Retina (tissue), 1 donor: ENCODE measurements at regions not wholly inside any gene's neighbourhood (a gene's known extent, or its start where the extent isn't known, plus 50 kb on each side); places are given as distances from the start of the nearest gene placed in this dataset.
A peak's percentile ranks its signal among the peaks of the same experiment; 100 is the strongest.
"Not testable (repeated sequence)": the region's sequence is repeated elsewhere in the genome, so short reads cannot be mapped to it uniquely, and the experiment has no call there.

Experiments used
- DNase-seq: peaks from one replicate; pipeline ENCODE4 v3.0.0-alpha.2; 2016

- no peak for DNase-seq
These were observed 268.6 kb downstream of the PDCD6IP start for GRCh38 chr3:34066999-34067398.

- DNase-seq, result no peak
These were observed 269.2 kb downstream of the PDCD6IP start for GRCh38 chr3:34067536-34068051.

GRCh38 chr3:34068505-34068904, 270.1 kb downstream of the PDCD6IP start:
- no peak for DNase-seq

GRCh38 chr3:34070831-34071585, 272.6 kb downstream of the PDCD6IP start:
- no peak for DNase-seq

- DNase-seq, result no peak
These were observed 273.9 kb downstream of the PDCD6IP start for GRCh38 chr3:34072297-34072696.

GRCh38 chr3:34073111-34073510, 274.7 kb downstream of the PDCD6IP start:
- DNase-seq, result no peak

- no peak for DNase-seq
These were observed 275.5 kb downstream of the PDCD6IP start for GRCh38 chr3:34073961-34074360.

GRCh38 chr3:34075975-34076374, 277.5 kb downstream of the PDCD6IP start:
- DNase-seq, result no peak

- DNase-seq, result peak; percentile 83
These were observed 279.2 kb downstream of the PDCD6IP start for GRCh38 chr3:34077417-34078195.

GRCh38 chr3:34078418-34078817, 280.0 kb downstream of the PDCD6IP start:
- DNase-seq, result peak; percentile 28

GRCh38 chr3:34079849-34080248, 281.4 kb downstream of the PDCD6IP start:
- not testable (repeated sequence) for DNase-seq

- DNase-seq, result not testable (repeated sequence)
These were observed 291.9 kb downstream of the PDCD6IP start for GRCh38 chr3:34090379-34090778.

GRCh38 chr3:34090876-34091275, 292.4 kb downstream of the PDCD6IP start:
- no peak for DNase-seq

- DNase-seq, result not testable (repeated sequence)
These were observed 295.9 kb downstream of the PDCD6IP start for GRCh38 chr3:34094280-34094679.

GRCh38 chr3:34102288-34102687, 303.9 kb downstream of the PDCD6IP start:
- no peak for DNase-seq

- no peak for DNase-seq
These were observed 307.9 kb downstream of the PDCD6IP start for GRCh38 chr3:34106379-34106778.

GRCh38 chr3:34106879-34107278, 308.4 kb downstream of the PDCD6IP start:
- peak; percentile 12 for DNase-seq

- DNase-seq, result no peak
These were observed 309.2 kb downstream of the PDCD6IP start for GRCh38 chr3:34107669-34108068.

GRCh38 chr3:34109021-34109420, 310.6 kb downstream of the PDCD6IP start:
- no peak for DNase-seq

GRCh38 chr3:34109846-34110245, 311.4 kb downstream of the PDCD6IP start:
- no peak for DNase-seq

GRCh38 chr3:34111361-34111760, 312.9 kb downstream of the PDCD6IP start:
- no peak for DNase-seq

- DNase-seq, result not testable (repeated sequence)
These were observed 313.8 kb downstream of the PDCD6IP start for GRCh38 chr3:34112261-34112660.

GRCh38 chr3:34131091-34131490, 332.7 kb downstream of the PDCD6IP start:
- no peak for DNase-seq
